HG03066 (cell line): ENCODE measurements at regions not wholly inside any gene's neighbourhood (a gene's known extent, or its start where the extent isn't known, plus 50 kb on each side); places are given as distances from the start of the nearest gene placed in this dataset.

ENCODE experiments used
- ATAC-seq: cut with Tn5 transposase; IDR thresholded peaks from one replicate; pipeline ENCODE4 v1.9.1; 2021; ENCODE audit warnings: low read depth; ENCODE audit not compliant: unreplicated experiment

DNA sequence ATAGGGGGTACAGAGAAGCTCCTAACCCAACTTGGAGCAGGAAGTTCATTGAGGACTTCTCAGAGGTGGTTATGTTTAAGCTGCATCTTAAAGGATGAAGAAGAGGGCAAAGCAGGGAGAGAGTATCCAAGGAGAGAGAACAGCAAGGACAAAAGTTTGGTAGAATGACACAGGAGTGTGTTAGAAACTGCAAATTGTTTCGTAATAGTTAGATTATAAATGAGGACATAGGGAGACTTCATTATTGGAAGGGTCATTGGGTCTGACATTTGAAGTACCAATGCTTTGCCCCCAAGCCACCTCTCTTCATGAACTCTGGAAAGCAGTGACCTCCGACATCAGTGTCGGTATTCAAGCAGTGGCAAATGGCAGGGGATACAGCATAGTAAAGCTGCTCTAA lies 209.6 kb upstream of the JUN start:
- no peak for ATAC-seq

DNA sequence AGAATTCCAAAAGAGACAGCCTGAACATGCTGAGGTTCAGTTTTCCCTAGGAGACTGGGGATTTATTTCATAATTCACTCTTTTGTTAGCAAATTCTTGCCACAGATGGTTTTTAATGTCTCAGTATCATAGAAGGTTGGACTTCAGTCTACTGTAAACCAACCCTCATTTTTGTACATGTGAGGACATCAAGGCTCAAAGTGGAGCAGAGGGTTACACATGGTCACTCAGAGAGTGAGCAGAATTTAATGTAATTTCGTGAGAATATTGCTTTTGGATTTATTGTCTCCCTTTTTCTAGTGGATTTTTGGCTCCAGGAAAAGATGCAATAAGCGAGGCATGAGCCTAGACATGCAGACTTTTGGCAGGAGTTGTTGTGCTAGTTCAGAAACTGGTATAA lies 210.8 kb upstream of the JUN start:
- ATAC-seq: no peak

DNA sequence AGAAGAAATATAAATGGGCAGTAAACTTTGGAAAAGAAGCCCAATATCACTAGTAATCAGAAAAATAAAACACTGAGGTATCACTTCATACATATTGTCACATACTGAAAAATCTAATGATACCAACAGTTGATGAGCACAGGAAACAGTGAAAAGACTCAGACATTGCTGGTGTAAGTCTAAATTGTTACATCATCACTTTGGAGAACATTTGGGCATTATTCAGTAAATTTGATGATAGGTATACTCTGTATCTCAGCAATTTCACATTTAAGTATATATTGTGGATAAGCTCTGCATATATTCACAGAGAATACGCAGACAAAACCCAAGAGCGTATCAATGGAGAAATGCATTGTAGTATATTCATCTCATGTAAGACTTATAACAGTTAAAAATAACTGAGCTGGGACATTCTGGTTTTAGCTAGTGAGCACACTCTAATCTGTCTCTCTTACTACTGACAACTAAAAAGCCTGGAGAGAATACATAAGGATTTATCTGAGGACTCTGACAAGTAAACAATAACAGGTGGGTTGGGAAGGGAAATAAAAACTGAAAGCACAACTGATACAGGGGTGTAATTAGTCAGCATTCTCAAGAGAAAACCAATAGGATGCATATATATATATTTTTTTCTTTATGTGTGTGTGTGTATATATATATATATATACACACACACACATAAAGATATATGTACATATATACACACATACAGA lies 212.7 kb upstream of the JUN start:
- ATAC-seq: peak; percentile 92

DNA sequence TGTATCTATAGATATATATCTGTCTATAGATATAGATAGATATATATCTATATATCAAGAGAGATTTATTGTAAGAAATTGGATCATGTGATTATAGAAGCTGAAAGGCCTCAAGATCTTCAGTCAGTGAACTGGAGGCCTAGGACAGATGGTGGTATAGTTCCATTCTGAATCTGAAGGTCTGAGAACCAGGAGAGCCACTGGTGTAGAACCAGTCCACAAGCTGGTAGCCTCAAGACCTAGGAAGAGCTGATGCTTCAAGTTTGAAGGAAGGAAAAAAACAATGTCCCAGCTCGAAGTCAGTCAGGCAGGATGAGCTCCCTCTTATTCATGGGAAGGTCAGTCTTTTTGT lies 213.2 kb upstream of the JUN start:
- ATAC-seq: peak; percentile 59

DNA sequence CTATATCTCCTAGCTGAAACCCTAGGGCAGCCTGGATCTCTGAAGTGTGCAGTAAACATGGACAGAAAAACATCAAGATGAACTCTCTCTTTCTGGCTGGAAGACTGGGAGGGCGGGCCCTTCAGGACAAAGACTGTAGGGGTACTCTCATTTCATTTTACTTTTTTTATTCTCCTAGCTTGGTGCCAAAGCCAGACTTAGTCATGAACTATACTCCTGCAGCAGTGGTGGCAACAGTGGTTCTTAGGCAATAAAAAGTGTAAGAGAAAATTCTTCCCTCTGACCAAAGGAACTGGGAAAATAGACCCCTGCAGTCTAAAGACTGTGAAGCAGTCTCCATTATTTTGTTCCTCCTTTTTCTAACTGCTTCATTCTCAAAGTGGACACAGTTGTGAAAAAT lies 213.8 kb upstream of the JUN start:
- ATAC-seq: no peak

DNA sequence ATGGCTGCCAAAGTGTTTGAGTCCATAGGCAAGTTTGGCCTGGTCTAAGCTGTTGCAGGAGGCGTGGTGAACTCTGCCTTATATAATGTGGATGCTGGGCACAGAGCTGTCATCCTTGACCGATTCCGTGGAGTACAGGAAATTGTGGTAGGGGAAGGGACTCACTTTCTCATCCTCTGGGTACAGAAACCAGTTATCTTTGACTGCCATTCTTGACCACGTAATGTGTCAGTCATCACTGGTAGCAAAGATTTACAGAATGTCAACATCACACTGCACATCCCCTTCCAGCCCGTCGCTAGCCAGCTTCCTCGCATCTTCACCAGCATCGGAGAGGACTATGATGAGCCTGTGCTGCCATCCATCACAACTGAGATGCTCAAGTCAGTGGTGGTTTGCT lies 215.8 kb upstream of the JUN start:
- no peak for ATAC-seq

DNA sequence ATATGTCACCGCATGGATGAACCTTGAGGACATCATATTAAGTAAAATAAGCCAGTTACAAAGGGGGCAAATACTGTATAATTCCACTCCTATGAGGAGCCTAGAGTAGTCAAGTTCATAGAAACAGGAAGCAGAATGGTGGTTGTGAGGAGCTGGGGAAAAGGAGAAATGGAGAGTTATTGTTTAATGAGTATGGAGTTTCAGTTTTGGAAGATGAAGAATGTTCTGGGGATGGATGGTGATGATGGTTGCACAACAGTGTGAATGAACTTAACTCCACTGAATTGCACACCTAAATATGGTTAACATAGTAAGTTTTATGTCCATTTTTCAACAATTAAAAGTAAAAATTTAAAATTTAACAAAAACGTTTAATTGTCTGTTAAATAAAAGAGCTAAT lies 220.9 kb upstream of the JUN start:
- no peak for ATAC-seq

DNA sequence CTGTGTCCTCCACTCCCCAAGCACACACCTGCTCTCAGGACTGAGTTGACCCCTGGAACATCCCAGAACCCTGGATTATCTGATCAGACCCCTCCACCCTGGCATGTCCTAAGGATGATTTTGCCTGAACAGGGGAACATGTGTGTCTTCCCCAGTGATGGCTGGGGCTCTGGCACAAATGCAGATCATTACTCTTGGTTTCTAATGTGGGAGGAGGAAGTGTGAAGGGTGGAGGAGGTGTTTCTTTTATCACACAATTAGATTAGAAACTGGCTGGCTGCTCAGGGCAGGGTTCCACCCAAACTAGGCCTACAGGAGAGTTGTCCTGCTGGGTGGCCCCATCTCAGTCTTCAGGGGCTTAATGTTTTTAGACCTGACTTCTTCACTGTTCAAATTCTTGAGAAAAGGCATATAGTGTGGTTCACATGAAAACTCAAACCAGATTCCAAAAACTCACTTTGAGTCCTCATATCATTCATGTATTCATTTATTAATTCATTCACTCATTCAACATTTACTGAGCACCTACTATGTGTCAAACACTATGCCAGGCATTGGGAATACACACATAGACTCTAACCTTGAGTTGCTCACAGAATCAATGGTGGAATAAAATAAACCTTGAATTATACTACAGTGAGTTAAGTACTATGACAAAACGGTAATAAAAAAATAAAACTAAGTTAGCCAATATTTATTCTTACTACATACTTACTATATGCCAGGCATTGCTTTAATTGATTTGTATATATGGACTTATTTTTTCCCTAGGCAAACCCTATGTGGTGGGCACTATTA lies 221.8 kb upstream of the JUN start:
- peak; percentile 70 for ATAC-seq

DNA sequence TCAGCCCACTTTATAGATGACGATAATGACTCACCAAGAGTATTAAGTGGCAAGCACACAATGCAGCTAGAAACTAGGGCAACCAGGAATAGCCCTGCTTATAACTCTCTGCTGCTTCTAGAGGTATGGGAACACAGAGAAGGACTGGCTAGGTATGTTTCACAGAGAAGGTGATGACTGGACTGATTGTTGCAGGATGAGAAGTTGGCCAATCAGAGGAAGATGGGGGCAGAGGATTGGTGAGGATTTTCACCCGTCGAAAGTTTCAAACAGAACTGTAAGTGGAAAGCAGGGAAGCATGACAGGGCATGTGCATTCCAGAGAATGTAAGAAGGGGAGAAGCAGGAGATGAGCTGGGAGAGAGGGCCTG lies 222.4 kb upstream of the JUN start:
- ATAC-seq: no peak

DNA sequence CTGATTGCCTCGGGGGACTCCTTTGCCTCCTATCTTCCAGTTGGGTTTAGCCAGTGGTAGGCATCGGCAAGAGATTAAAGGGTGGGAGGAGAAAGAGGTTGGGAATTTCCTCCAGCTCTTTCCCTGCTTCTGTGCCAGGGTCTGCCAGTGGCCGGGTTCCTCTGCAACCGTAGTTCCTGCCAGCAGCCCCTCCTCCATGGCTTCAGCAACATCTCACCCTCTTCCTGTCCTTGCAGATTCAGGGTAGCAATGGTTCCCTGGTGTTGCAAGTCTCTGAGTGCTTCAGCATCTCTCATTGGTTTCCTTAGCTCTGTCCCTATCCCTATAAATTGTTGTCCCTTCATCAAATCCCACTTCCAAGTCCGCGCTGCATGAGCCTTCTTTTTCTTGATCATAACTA lies 223.1 kb upstream of the JUN start:
- no peak for ATAC-seq

DNA sequence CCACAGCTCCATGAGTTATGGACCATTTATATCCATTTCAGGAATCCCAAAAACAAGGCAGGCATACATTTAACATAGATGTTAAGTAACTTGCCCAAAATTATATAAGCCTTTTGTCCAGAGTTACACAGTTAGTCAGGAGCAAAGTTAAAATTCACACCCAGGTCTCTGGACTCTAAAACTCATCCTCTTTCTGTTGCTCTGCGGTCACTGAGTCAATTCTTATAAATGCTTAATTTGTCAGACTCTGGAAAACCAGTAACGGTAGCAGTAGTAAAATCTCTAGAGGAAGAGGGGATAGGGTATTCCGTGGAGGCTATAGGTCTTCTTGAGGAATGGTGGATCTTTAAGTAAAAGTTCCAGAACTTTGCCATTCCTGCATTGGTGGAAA lies 223.6 kb upstream of the JUN start:
- ATAC-seq: no peak

DNA sequence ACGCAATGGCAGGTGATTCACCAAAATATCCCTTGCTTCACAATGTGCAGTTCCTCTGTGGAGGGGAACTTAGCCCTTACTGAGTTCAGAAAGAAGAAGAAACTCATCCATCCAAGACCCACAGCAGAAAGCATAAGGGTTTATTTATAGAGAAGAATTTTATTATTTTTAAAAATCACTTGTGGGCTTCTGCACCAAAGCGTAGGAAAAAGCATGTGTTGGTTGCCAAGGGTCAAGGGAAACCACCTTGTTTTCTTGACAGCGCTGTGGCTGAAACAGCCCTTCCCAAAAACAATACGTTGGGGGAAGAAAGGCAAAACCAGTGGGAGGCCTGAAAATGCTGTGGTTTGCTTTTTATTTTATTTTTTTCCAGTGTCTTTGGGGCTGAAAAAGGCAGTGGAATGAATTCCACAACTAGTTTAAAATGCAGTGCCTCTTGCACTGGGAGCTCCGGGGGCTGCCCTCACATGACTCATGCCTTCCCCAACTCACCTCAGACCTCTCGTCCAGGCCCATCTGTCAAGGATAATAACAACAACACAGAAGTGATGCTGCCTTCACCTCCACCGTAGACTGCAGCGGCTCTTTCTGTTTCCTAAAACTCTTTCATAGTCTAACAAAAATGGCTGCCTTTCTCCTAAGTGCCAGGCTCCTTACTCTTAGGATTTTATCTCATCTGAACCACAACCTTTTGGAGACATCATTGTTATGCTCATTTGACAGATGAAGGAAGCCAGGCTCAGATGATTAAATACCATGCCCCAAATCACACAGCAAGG lies 224.2 kb upstream of the JUN start:
- ATAC-seq: peak; percentile 49

DNA sequence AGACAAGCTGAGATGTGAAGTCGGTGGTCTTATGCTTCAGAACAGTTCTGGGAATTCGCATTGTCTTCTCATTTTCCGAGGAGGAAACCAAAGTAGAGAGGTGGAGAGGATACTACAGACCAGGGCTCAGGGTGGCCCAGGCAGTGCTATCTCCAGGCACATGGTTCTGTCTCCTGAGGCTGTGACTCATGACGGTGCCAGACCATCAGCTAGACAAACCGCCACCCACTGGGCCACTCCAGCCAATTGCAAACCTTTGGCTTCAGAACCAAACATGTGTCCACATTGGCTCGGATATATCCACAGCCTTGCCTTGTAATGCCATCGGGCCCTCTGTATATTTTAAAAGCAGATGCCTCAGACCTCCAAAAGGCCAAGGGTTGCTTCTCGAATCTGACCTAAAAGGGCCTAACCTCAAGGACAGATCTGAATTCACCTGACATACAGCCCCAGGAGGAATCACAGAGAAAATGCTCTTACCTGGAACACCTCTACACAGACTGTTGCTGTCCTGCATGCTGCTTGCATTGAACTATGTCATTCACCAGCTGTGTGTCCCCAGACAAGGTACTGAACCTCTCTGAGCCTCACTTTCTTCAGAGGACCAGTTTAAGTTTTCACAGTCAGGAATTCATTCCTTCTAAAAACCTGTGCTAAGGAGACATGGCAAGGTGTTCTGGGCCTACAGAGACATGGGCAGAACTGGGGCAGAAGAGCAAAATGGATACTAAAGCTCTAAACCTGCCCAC lies 224.9 kb upstream of the JUN start:
- ATAC-seq: no peak

DNA sequence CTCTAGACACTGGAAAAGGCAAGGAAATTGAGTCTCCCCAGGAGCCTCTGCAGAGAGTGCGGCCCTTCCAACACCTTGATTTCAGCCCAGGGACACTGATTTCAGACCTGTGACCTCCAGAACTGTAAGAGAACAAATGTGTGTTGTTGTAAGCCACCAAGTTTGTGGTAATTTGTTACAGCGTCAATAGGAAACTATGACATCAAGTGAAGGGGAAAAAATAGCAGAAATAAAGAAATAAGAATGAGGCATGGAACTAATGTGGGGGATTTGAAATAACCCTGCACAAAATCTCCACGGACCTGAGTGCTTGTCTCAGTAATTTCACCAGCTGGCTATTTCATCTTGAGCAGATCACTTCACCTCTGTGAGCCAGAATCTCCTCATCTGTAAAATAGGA lies 227.8 kb upstream of the JUN start:
- no peak for ATAC-seq

DNA sequence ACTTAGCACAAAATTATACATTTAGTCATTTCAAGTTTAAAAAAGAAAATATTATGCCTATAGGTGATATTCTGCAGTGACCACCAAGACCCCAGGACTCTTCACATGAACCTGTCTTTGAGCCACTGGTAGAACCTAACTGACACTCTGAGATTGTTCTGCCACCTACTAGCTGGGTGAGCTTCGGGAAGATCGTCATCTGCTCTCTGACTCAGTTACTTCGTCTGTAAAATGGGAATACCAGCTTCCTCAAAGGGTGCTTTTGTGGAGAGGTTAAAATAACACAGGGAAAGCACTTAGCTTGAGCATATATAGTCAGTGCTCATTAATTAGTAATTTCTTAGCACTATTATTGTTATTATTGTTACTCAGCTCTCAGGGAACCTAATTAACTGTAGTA lies 228.5 kb upstream of the JUN start:
- no peak for ATAC-seq

DNA sequence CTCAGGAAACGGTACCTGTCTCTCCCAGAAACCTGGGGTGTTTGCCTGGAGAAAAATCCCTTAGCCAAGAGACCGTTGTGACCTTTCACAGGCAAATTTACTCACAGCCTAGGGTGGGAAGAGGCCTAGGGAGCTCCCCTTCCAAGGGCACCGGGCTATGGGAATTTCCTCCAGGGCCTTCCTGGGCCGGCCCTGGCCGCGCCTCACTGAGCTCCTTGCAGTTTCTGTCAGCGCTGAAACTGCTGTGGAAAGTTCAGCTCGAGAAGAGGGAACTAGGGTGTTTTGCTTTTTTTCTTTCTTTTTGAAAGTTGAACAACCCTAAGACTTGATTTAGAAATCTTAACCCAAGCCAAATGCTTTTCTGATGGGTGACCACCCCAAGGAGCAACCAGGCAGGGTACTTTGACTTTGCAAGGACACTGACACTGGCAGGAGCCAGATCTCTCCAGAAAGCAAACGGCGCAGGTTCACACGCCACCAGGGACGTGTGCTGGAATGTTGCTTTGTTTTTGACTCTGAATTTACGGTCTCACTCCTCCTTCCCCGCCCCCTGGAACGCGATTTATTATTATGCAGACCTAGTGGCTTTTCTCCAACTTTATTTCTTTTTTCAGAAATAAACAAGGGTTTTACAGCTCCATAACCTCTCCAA lies 229.6 kb upstream of the JUN start:
- peak; percentile 69 for ATAC-seq

DNA sequence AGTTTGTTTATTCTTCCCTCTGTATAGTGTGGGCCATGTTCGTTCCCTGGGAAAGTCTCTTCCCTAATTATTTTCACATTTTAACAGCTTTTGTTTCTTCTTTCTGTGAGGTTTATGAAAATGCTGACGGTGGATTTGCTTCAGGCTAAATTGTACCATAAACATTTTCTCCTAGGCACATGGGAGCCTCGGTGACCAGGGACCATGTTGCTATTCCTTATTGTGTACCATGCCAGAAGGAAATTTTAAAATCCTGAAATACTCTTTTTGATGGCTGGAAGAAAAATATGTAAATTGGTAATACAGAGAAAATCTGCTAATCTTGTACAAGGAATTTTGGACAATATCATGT lies 230.1 kb upstream of the JUN start:
- no peak for ATAC-seq

DNA sequence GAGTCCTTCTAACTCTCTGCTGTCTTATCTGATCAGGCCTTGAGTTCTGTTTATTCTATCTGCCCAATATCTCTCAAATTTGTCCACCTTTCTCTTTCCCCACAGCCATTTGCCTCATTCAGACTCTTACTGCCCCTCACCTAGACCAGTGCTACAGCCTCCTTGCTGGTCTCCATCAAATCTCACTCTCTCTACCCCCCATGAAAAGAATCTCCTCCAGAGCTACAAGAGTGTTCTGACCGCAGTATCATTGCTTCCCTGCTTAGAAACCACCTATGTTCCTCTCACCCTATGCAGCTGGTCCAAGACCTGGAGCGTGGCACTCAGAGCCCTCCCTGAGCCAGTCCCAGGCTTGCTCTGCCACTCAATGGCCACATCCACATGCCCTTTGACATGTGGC lies 231.0 kb upstream of the JUN start:
- no peak for ATAC-seq

DNA sequence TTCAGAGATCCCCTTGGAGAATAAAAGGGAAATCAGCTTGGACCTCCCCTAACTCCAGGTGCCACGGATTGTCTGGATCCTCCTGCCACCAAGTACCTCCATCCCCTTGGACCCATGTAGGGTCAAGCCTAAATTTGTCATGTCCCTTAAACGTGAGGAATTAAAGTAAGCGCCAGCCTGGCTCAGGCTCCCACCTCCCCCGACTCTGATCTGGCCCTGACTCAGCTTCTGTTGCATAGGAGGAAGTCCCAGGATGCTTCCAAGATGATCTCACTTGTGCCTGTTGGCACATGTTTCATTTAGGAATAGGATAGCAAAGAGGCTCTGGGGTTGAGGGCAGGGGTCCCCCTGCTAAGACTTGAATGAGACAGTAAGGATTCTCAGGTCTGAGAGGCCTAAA lies 231.9 kb upstream of the JUN start:
- ATAC-seq: no peak

DNA sequence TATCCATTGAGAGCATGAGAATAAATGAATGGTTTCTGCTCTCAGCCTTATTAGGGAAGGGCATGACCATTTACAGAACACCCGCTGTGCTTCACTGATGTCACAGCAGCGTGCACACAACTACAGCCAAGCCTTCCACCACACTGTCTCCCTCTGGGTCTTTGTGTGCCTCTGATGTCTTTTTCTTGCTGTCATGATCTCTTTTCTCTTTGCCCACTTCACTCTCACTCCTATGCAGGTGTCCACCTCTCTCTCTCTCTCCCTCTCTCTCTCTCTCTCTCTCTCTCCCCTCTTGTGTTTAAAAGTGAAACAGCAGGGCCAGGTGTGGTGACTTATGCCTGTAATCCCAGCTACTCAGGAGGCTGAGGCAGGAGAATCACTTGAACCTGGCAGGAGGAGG lies 232.5 kb upstream of the JUN start:
- no peak for ATAC-seq
